ENCODE measurements at regions not wholly inside any gene's neighbourhood (a gene's known extent, or its start where the extent isn't known, plus 50 kb on each side); places are given as distances from the start of the nearest gene placed in this dataset.

GRCh38 chr3:87771337-87772192 is 287.2 kb downstream of the CGGBP1 start:
- TF ChIP-seq CTCF (IDR thresholded peaks at IDR 0.05 in 4 of 5, conservative IDR thresholded peaks at IDR 0.05 in 1 of 5) (peak in 3 of 5 experiments; percentile 24 to 38 (median 34)), POLR2A (IDR thresholded peaks at IDR 0.05) (no peak)

Data from gastrocnemius medialis (tissue), 4 donors.